PC-3 (cell line): ENCODE measurements at regions not wholly inside any gene's neighbourhood (a gene's known extent, or its start where the extent isn't known, plus 50 kb on each side); places are given as distances from the start of the nearest gene placed in this dataset.

Source experiments
- ATAC-seq: fragments of 200-7000 bp; cut with Tn5 transposase; 2 replicates; pipeline ENCODE4 v1.9.1; 2020; ENCODE audit warnings: mild to moderate bottlenecking, moderate library complexity
- BruUV-seq: library from RNA; stranded (reverse); fragments of 400-500 nt; replicated peaks from 2 replicates; lab custom pipeline; 2021; lab: Mats Ljungman, UMichigan
- CTCF ChIA-PET: fragments of 300-600 bp; sonication (Branson Sonifier 250); formaldehyde crosslinking; loops from one replicate; lab custom pipeline; 2022; ENCODE audit warnings: antibody characterized with exemption; lab: Charles Lee
- POLR2A ChIA-PET: fragments of 300-600 bp; sonication (Branson Sonifier 250); formaldehyde crosslinking; loops from one replicate; lab custom pipeline; 2022; ENCODE audit warnings: antibody characterized with exemption; ENCODE audit not compliant: unreplicated experiment; lab: Charles Lee
- DNase-seq: peaks from one replicate; pipeline ENCODE4 v3.0.0-alpha.2; 2015
- H2AFZ ChIP-seq: fragments of 300-600 bp; sonication (generic); 2 replicates; pipeline ENCODE4 v1.6.0; 2016; ENCODE audit warnings: antibody characterized with exemption, low read length
- H3F3A ChIP-seq: fragments of 300-600 bp; sonication (generic); one replicate; pipeline ENCODE4 v1.6.0; 2017; ENCODE audit warnings: antibody characterized with exemption, low read length, control low read depth, mild to moderate bottlenecking; ENCODE audit not compliant: unreplicated experiment
- H3K27ac ChIP-seq: fragments of 300-600 bp; sonication (generic); 2 replicates; pipeline ENCODE4 v1.5.1; 2016; ENCODE audit warnings: mild to moderate bottlenecking, low read length
- H3K27me3 ChIP-seq: fragments of 300-600 bp; sonication (generic); 2 replicates; pipeline ENCODE4 v1.6.1; 2016; ENCODE audit warnings: low read length, mixed read lengths
- H3K36me3 ChIP-seq: fragments of 300-600 bp; sonication (generic); 2 replicates; pipeline ENCODE4 v1.6.1; 2016; ENCODE audit warnings: low read depth, mixed run types, low read length, mixed read lengths
- H3K4me1 ChIP-seq: fragments of 300-600 bp; sonication (generic); 2 replicates; pipeline ENCODE4 v1.5.1; 2016; ENCODE audit warnings: low read length; ENCODE audit not compliant: insufficient read depth
- H3K4me2 ChIP-seq: fragments of 300-600 bp; sonication (generic); 2 replicates; pipeline ENCODE4 v1.6.0; 2016; ENCODE audit warnings: low read length
- H3K4me3 ChIP-seq: fragments of 300-600 bp; sonication (generic); 2 replicates; pipeline ENCODE4 v1.5.1; 2016; ENCODE audit warnings: mild to moderate bottlenecking, low read length, mixed read lengths
- H3K79me2 ChIP-seq: fragments of 300-600 bp; sonication (generic); 2 replicates; pipeline ENCODE4 v1.6.1; 2017; ENCODE audit warnings: low read length, mixed read lengths
- H3K9ac ChIP-seq: fragments of 300-600 bp; sonication (generic); 2 replicates; pipeline ENCODE4 v1.6.0; 2016; ENCODE audit warnings: mild to moderate bottlenecking, low read length
- H3K9me2 ChIP-seq: fragments of 300-600 bp; sonication (generic); replicated peaks from 2 replicates; pipeline ENCODE4 v1.6.1; 2016; ENCODE audit warnings: mixed run types, low read length, mixed read lengths
- H3K9me3 ChIP-seq: fragments of 300-600 bp; sonication (generic); 2 replicates; pipeline ENCODE4 v1.6.1; 2016; ENCODE audit warnings: low read length, mixed read lengths
- H4K20me1 ChIP-seq: fragments of 300-600 bp; sonication (generic); 2 replicates; pipeline ENCODE4 v1.6.1; 2016; ENCODE audit warnings: low read length, mixed read lengths
- CTCF ChIP-seq: fragments of 300-600 bp; sonication (generic); conservative IDR thresholded peaks from 2 replicates; pipeline ENCODE4 v1.5.1; 2017; ENCODE audit warnings: antibody characterized with exemption, low read depth, mild to moderate bottlenecking, low read length
- EZH2 ChIP-seq: fragments of 300-600 bp; sonication (generic); IDR thresholded peaks from one replicate; pipeline ENCODE4 v1.6.1; 2017; ENCODE audit warnings: antibody characterized with exemption, mild to moderate bottlenecking, low read length; ENCODE audit not compliant: unreplicated experiment
- EZH2phosphoT487 ChIP-seq: fragments of 300-600 bp; sonication (generic); IDR thresholded peaks from 2 replicates; pipeline ENCODE4 v1.6.1; 2018; ENCODE audit warnings: mild to moderate bottlenecking, antibody characterized with exemption, low read length, borderline replicate concordance
- intact Hi-C: fragments of 100-400 bp; cut with micrococcal nuclease; formaldehyde crosslinking; loops from 2 replicates; pipeline ENCODE4 v1.9.0; 2023

- Histone ChIP-seq H4K20me1 (no peaks in the 10 kb centered on the region), H3K79me2 (no peaks in the 10 kb centered on the region), H3K27ac (no peak overlapping the region), H3F3A (no peaks in the 10 kb centered on the region), H3K9ac (no peak overlapping the region), H3K4me1 (no peaks in the 10 kb centered on the region), H3K4me3 (no peak overlapping the region), H3K9me3 (peaks cover 23% of the 10 kb centered on the region; the same call in 1 of the 2 replicates), H3K9me2 (no peaks in the 10 kb centered on the region), H3K27me3 (no peaks in the 10 kb centered on the region), H3K36me3 (no peaks in the 10 kb centered on the region), H3K4me2 (no peak overlapping the region), H2AFZ (no peak overlapping the region)
- POLR2A ChIA-PET, result no interaction called here
- CTCF ChIA-PET, result no interaction called here
- ATAC-seq (no peak), DNase-seq (no peak)
- TF ChIP-seq EZH2phosphoT487 (no peak), EZH2 (no peak), CTCF (no peak)
- no TSS peak for BruUV-seq
- intact Hi-C loops, result no loop called here
Measured at GRCh38 chr3:73699327-73699726, 74.6 kb upstream of the PDZRN3 start.

DNA sequence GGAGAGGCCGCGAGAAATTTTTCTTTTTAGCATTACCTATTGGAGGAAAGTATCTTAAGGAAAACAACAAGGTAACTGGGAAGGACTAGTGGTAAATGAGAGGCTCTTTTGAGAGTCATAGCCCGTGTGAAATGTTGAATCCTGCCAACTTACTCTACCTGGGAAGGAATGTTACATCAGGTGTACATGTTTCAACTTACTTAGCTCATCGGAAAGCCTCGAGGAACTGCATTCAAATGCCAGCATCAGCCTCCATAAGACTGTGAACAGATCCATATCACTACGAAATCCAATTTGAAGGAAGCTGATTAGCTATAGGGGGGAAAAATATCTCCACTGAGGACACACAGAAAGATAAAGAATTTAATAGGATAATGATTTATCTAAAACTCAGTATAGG is 72.3 kb upstream of the PDZRN3 start:
- ChIA-PET CTCF (no interaction called here), POLR2A (no interaction called here)
- Histone ChIP-seq H3K9me3 (peaks cover 27% of the 10 kb centered on the region; the same call in 1 of the 2 replicates), H3F3A (no peaks in the 10 kb centered on the region), H3K4me1 (no peaks in the 10 kb centered on the region), H3K4me3 (no peak overlapping the region), H3K9ac (no peak overlapping the region), H3K79me2 (no peaks in the 10 kb centered on the region), H2AFZ (no peak overlapping the region), H3K36me3 (no peaks in the 10 kb centered on the region), H4K20me1 (no peaks in the 10 kb centered on the region), H3K27me3 (no peaks in the 10 kb centered on the region), H3K9me2 (no peaks in the 10 kb centered on the region), H3K27ac (no peak overlapping the region), H3K4me2 (no peak overlapping the region)
- ATAC-seq (no peak), DNase-seq (no peak)
- no TSS peak for BruUV-seq
- intact Hi-C loops, result no loop called here
- TF ChIP-seq CTCF, result no peak
- TF ChIP-seq EZH2, result no peak
- no peak for TF ChIP-seq EZH2phosphoT487

DNA sequence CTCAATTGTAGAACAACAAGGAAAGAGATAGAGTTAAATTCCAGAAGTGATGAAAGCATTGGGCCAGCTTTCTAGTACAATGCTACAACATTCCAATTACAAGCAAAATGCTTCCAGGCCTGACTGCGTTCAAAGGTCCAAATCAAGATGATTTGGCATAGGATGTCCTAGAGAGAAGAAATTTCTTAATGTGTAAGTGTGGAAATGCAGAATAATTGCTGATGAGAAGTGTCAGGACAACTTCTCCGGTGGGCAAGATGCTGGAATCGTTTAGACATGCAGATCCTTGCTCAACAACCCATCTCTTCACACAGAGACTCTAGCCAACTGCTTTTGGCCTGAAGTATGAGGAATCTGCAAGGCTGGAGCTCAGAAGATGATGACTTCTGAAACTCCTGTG is 71.1 kb upstream of the PDZRN3 start:
- H3K27ac ChIP-seq, result no peak overlapping the region
- no peaks in the 10 kb centered on the region for H4K20me1 ChIP-seq
- H3K27me3 ChIP-seq, result no peaks in the 10 kb centered on the region
- ChIA-PET POLR2A (no interaction called here), CTCF (no interaction called here)
- no peaks in the 10 kb centered on the region for H3K4me1 ChIP-seq
- peaks cover 37% of the 10 kb centered on the region for H3K9me3 ChIP-seq
- H3F3A ChIP-seq, result no peaks in the 10 kb centered on the region
- no peaks in the 10 kb centered on the region for H3K79me2 ChIP-seq
- H3K9me2 ChIP-seq, result no peaks in the 10 kb centered on the region
- no TSS peak for BruUV-seq
- H3K4me3 ChIP-seq, result no peak overlapping the region
- no peak overlapping the region for H3K4me2 ChIP-seq
- no peak overlapping the region for H3K9ac ChIP-seq
- no peak for TF ChIP-seq CTCF
- TF ChIP-seq EZH2, result no peak
- TF ChIP-seq EZH2phosphoT487, result no peak
- H2AFZ ChIP-seq, result no peak overlapping the region
- ATAC-seq (no peak), DNase-seq (no peak)
- intact Hi-C loops, result no loop called here
- no peaks in the 10 kb centered on the region for H3K36me3 ChIP-seq
